Neural progenitor cell (in vitro differentiated cells): ENCODE measurements at regions not wholly inside any gene's neighbourhood (a gene's known extent, or its start where the extent isn't known, plus 50 kb on each side); places are given as distances from the start of the nearest gene placed in this dataset.
"Not testable (repeated sequence)": the region's sequence is repeated elsewhere in the genome, so short reads cannot be mapped to it uniquely, and the experiment has no call there.

ENCODE experiments used
- DNase-seq: peaks from one replicate; pipeline ENCODE4 v3.0.0-alpha.2; 2016; ENCODE audit warnings: low spot score
- H2AFZ ChIP-seq: fragments of 200-600 bp; sonication (generic); replicated peaks from 2 replicates; pipeline ENCODE4 v1.6.1; 2016; ENCODE audit warnings: antibody characterized with exemption
- H3F3A ChIP-seq: fragments of 200-600 bp; sonication (generic); 2 replicates; pipeline ENCODE4 v1.6.1; 2016; ENCODE audit warnings: antibody characterized with exemption, low read depth
- H3K27ac ChIP-seq: fragments of 200-600 bp; sonication (generic); 2 replicates; pipeline ENCODE4 v1.5.1; 2016; ENCODE audit warnings: mild to moderate bottlenecking
- H3K27me3 ChIP-seq: fragments of 200-600 bp; sonication (generic); 2 replicates; pipeline ENCODE4 v1.6.1; 2016; ENCODE audit warnings: mild to moderate bottlenecking, moderate library complexity
- H3K36me3 ChIP-seq: fragments of 200-600 bp; sonication (generic); 2 replicates; pipeline ENCODE4 v1.5.1; 2016
- H3K4me1 ChIP-seq: fragments of 200-600 bp; sonication (generic); 2 replicates; pipeline ENCODE4 v1.6.1; 2016; ENCODE audit warnings: mixed run types
- H3K4me2 ChIP-seq: fragments of 200-600 bp; sonication (generic); 2 replicates; pipeline ENCODE4 v1.6.1; 2016
- H3K4me3 ChIP-seq: fragments of 200-600 bp; sonication (generic); 2 replicates; pipeline ENCODE4 v1.5.1; 2016
- H3K79me2 ChIP-seq: fragments of 200-600 bp; sonication (generic); 2 replicates; pipeline ENCODE4 v1.6.1; 2016; ENCODE audit warnings: low read depth
- H3K9ac ChIP-seq: fragments of 200-600 bp; sonication (generic); 2 replicates; pipeline ENCODE4 v1.6.1; 2016
- H3K9me3 ChIP-seq: fragments of 200-600 bp; sonication (generic); 2 replicates; pipeline ENCODE4 v1.5.1; 2016; ENCODE audit warnings: low read depth
- H4K20me1 ChIP-seq: fragments of 200-600 bp; sonication (generic); 2 replicates; pipeline ENCODE4 v1.6.1; 2016; ENCODE audit warnings: low read depth
- H3K27ac Mint-ChIP-seq: 3 replicates; pipeline ENCODE4 v1.8.0; 2021; ENCODE audit warnings: mixed read lengths
- H3K27me3 Mint-ChIP-seq: 2 replicates; pipeline ENCODE4 v1.8.0; 2022; ENCODE audit warnings: low read depth, mild to moderate bottlenecking, inconsistent platforms, moderate library complexity, mixed read lengths; ENCODE audit not compliant: insufficient read depth
- H3K36me3 Mint-ChIP-seq: 3 replicates; pipeline ENCODE4 v1.8.0; 2021; ENCODE audit warnings: mixed read lengths
- H3K4me1 Mint-ChIP-seq: 3 replicates; pipeline ENCODE4 v1.8.0; 2021; ENCODE audit warnings: mixed read lengths
- H3K4me3 Mint-ChIP-seq: 3 replicates; pipeline ENCODE4 v1.8.0; 2021; ENCODE audit warnings: mild to moderate bottlenecking, moderate library complexity, mixed read lengths
- H3K9me3 Mint-ChIP-seq: 3 replicates; pipeline ENCODE4 v1.8.0; 2020; ENCODE audit warnings: mixed read lengths
- EZH2 ChIP-seq: fragments of 200-600 bp; sonication (generic); IDR thresholded peaks from 2 replicates; pipeline ENCODE4 v1.6.1; 2017; ENCODE audit warnings: antibody characterized with exemption, mild to moderate bottlenecking, moderate library complexity
- EZH2phosphoT487 ChIP-seq: fragments of 200-600 bp; sonication (generic); IDR thresholded peaks from 2 replicates; pipeline ENCODE4 v1.6.1; 2017; ENCODE audit warnings: antibody characterized with exemption
- TF ChIP-seq, protein P1 (sequence below): fragments of 200-600 bp; sonication (generic); IDR thresholded peaks from 2 replicates; pipeline ENCODE4 v1.5.1; 2017; ENCODE audit warnings: antibody characterized with exemption, mild to moderate bottlenecking

DNA sequence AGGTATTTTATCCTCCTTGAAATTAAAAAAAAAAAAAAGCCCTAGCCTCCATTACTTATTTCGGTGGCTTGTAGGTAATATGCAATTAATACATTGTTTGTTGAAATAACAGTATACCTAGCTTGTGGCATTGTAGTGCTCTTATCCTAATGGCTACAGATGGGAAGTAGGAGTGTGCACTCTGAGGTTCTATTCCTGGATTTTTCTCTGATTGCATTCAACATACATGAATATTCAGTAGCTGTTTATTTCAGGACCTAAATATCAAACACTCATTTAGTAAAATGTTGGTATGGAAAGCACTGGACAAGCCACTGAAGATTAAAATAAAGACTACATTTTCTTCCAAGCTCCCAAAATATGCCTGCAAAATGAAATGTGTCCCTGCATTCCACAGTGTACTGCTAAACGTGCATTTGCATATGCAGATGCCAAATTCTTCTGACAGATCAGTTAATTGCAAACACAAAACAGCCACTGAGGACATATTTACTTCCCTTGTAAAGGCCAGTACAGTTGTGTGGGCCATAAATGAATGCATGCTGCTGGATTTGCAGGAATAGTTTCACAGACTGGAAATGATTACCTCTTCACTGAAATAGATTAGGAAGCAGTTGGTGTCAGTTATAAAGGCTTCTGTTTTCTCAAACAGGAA, 826.1 kb downstream of the PRELID2 start:
- Histone ChIP-seq H3K36me3 (no peaks in the 10 kb centered on the region), H3K4me3 (no peak overlapping the region), H3K9ac (no peak overlapping the region), H3K4me1 (no peaks in the 10 kb centered on the region), H3K79me2 (no peaks in the 10 kb centered on the region), H3K9me3 (no peaks in the 10 kb centered on the region), H3K27ac (no peak overlapping the region), H3F3A (no peaks in the 10 kb centered on the region), H2AFZ (no peak overlapping the region), H3K4me2 (no peak overlapping the region), H4K20me1 (no peaks in the 10 kb centered on the region), H3K27me3 (no peaks in the 10 kb centered on the region)
- H3K4me1 Mint-ChIP-seq = no peaks in the 10 kb centered on the region
- H3K9me3 Mint-ChIP-seq = peaks cover 4% of the 10 kb centered on the region
- H3K36me3 Mint-ChIP-seq = no peaks in the 10 kb centered on the region
- no peak for DNase-seq
- H3K4me3 Mint-ChIP-seq = no peak overlapping the region
- TF ChIP-seq EZH2 = no peak
- TF ChIP-seq, protein P1, sequence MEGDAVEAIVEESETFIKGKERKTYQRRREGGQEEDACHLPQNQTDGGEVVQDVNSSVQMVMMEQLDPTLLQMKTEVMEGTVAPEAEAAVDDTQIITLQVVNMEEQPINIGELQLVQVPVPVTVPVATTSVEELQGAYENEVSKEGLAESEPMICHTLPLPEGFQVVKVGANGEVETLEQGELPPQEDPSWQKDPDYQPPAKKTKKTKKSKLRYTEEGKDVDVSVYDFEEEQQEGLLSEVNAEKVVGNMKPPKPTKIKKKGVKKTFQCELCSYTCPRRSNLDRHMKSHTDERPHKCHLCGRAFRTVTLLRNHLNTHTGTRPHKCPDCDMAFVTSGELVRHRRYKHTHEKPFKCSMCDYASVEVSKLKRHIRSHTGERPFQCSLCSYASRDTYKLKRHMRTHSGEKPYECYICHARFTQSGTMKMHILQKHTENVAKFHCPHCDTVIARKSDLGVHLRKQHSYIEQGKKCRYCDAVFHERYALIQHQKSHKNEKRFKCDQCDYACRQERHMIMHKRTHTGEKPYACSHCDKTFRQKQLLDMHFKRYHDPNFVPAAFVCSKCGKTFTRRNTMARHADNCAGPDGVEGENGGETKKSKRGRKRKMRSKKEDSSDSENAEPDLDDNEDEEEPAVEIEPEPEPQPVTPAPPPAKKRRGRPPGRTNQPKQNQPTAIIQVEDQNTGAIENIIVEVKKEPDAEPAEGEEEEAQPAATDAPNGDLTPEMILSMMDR = no peak
- no peak for TF ChIP-seq EZH2phosphoT487
- H3K27me3 Mint-ChIP-seq = no peaks in the 10 kb centered on the region
- H3K27ac Mint-ChIP-seq = no peak overlapping the region

DNA sequence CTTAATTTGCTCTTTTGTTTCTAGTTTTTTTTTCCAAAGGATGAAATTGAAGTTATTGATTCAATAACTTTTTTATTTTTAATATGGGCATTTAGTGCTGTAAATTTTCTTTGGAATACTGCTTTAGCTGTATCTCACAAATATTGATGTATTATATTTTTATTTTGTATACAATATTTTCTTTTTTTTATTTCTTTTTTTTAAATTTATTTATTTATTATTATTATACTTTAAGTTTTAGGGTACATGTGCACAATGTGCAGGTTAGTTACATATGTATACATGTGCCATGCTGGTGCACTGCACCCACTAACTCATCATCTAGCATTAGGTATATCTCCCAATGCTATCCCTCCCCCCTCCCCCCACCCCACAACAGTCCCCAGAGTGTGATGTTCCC, 823.7 kb downstream of the KCTD16 start:
- H3K4me1 ChIP-seq, H3K9ac ChIP-seq, H3K27me3 Mint-ChIP-seq, H3K36me3 ChIP-seq, H3K9me3 Mint-ChIP-seq, H3K9me3 ChIP-seq, H3K79me2 ChIP-seq, H3K4me2 ChIP-seq, H3F3A ChIP-seq, H3K27me3 ChIP-seq, H3K4me3 Mint-ChIP-seq, DNase-seq, H3K27ac ChIP-seq, H3K4me3 ChIP-seq, H4K20me1 ChIP-seq, H2AFZ ChIP-seq, H3K27ac Mint-ChIP-seq, H3K36me3 Mint-ChIP-seq, H3K4me1 Mint-ChIP-seq: not testable (repeated sequence)

DNA sequence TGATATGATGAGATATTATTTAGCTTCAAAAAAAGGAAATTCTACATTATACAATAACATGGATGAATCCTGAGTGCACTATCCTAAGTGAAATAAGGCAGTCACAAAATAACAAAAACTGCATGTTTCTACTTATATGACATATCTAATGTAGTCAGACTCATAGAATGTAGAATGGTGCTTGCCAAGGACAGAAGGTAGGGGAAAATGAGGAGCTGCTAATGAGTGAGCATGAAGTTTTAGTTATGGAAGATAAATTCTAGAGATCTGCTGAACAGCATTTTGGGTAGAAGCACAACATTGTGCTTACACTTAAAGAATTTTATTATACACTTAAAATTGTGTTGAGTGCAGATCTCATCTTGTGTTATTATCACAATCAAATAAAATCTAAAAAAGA, 812.4 kb downstream of the KCTD16 start:
- DNase-seq = no peak
- no peaks in the 10 kb centered on the region for H3K79me2 ChIP-seq
- no peaks in the 10 kb centered on the region for H3K27me3 Mint-ChIP-seq
- no peaks in the 10 kb centered on the region for H3K4me1 Mint-ChIP-seq
- peaks cover 1% of the 10 kb centered on the region for H3K9me3 Mint-ChIP-seq
- TF ChIP-seq, protein P1 = no peak
- no peak for TF ChIP-seq EZH2phosphoT487
- no peak for TF ChIP-seq EZH2
- H4K20me1 ChIP-seq = no peaks in the 10 kb centered on the region
- no peak overlapping the region for H3K4me3 Mint-ChIP-seq
- H3K9me3 ChIP-seq = no peaks in the 10 kb centered on the region
- H3K27ac ChIP-seq = no peak overlapping the region
- no peak overlapping the region for H2AFZ ChIP-seq
- H3K27ac Mint-ChIP-seq = no peak overlapping the region
- no peaks in the 10 kb centered on the region for H3K4me1 ChIP-seq
- no peak overlapping the region for H3K4me3 ChIP-seq
- no peak overlapping the region for H3K9ac ChIP-seq
- no peak overlapping the region for H3K4me2 ChIP-seq
- no peaks in the 10 kb centered on the region for H3K27me3 ChIP-seq
- no peaks in the 10 kb centered on the region for H3F3A ChIP-seq
- no peaks in the 10 kb centered on the region for H3K36me3 Mint-ChIP-seq
- H3K36me3 ChIP-seq = no peaks in the 10 kb centered on the region

DNA sequence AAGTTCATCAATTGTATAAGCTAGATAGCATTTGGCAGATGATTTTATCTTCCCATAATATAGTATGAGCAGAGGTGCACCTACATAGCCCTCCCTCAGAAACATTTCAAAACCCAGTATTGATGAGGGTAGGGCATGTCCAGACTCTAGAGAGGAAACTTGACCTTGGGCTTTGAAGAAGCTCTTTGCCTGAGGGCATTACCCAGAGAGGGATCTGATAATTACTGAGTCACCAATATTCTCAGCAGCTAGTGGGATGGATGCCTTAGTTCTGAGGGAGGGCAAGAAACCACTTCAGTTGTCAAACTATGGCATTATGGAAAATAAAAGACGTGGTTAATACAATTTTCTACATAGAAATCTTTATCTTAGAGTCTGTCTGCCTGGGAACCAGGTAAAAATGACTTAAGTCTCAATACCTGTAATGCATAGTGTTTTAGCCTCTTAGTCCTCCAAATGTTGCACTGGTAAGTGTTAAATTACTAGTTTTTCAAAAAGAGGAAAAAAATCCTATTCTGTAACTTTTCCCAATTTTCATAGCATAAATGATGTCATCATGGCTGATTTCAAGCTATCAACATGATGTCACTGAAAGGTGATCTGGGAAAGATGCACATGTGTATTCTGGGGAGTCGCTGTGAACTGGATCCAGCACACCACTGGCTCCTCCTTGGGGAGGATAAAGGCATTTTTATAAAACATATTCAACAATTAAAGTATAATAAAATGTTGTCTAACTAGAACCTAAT, 809.0 kb downstream of the KCTD16 start:
- H3K27me3 Mint-ChIP-seq = no peaks in the 10 kb centered on the region

More for the DNA sequence above, 809.0 kb downstream of the KCTD16 start:
- Histone ChIP-seq H3K9me3 (no peaks in the 10 kb centered on the region), H3K4me2 (no peak overlapping the region), H3K4me1 (no peaks in the 10 kb centered on the region), H3K4me3 (no peak overlapping the region), H3F3A (no peaks in the 10 kb centered on the region), H3K79me2 (no peaks in the 10 kb centered on the region), H3K27ac (no peak overlapping the region), H2AFZ (no peak overlapping the region), H3K9ac (no peak overlapping the region), H4K20me1 (no peaks in the 10 kb centered on the region), H3K27me3 (no peaks in the 10 kb centered on the region), H3K36me3 (no peaks in the 10 kb centered on the region)
- TF ChIP-seq EZH2 (no peak), EZH2phosphoT487 (no peak)
- TF ChIP-seq, protein P1 = no peak
- Mint-ChIP-seq H3K4me3 (no peak overlapping the region), H3K4me1 (no peaks in the 10 kb centered on the region), H3K9me3 (peaks cover 6% of the 10 kb centered on the region), H3K27ac (no peak overlapping the region), H3K36me3 (peaks cover under 1% of the 10 kb centered on the region)
- no peak for DNase-seq
